IMR-90 (cell line): ENCODE measurements at regions not wholly inside any gene's neighbourhood (a gene's known extent, or its start where the extent isn't known, plus 50 kb on each side); places are given as distances from the start of the nearest gene placed in this dataset.
A peak's percentile ranks its signal among the peaks of the same experiment; 100 is the strongest.

Source experiments
- ATAC-seq: fragments of 200-7000 bp; cut with Tn5 transposase; 2 replicates; pipeline ENCODE4 v1.9.1; 2020; ENCODE audit warnings: low read depth, mild to moderate bottlenecking, moderate library complexity
- BruUV-seq: library from RNA; stranded (reverse); fragments of 400-500 nt; replicated peaks from 2 replicates; lab custom pipeline; 2021; lab: Mats Ljungman, UMichigan
- CTCF ChIA-PET: fragments of 300-600 bp; formaldehyde crosslinking; extraction: SDS; loops from one replicate; lab custom pipeline; 2021; ENCODE audit warnings: antibody characterized with exemption; lab: Yijun Ruan, JAX
- POLR2A ChIA-PET: fragments of 300-600 bp; sonication (Branson Sonifier 250); formaldehyde crosslinking; loops from one replicate; lab custom pipeline; 2022; ENCODE audit warnings: antibody characterized with exemption; ENCODE audit not compliant: unreplicated experiment; lab: Charles Lee
- DNase-seq: peaks from one replicate; pipeline ENCODE4 v3.0.0; 2013
- H2AFZ ChIP-seq: replicated peaks from 2 replicates; pipeline ENCODE3; 2013; ENCODE audit warnings: low read length, mild to moderate bottlenecking; ENCODE audit not compliant: poor library complexity
- H2AK5ac ChIP-seq: 2 replicates; pipeline ENCODE4 v1.6.1; 2013; ENCODE audit warnings: low read depth, low read length, inconsistent platforms
- H2AK9ac ChIP-seq: replicated peaks from 2 replicates; pipeline ENCODE3; 2013; ENCODE audit warnings: mild to moderate bottlenecking, low read depth, low read length, moderate library complexity; ENCODE audit not compliant: poor library complexity
- H2BK120ac ChIP-seq: 2 replicates; pipeline ENCODE4 v1.6.1; 2013; ENCODE audit warnings: low read depth, low read length, inconsistent platforms
- H2BK15ac ChIP-seq: 3 replicates; pipeline ENCODE4 v1.6.1; 2013; ENCODE audit warnings: low read depth, low read length, inconsistent platforms
- H2BK20ac ChIP-seq: 2 replicates; pipeline ENCODE4 v1.6.1; 2013; ENCODE audit warnings: low read depth, mild to moderate bottlenecking, inconsistent platforms, low read length, moderate library complexity
- H2BK5ac ChIP-seq: 2 replicates; pipeline ENCODE4 v1.6.1; 2013; ENCODE audit warnings: mild to moderate bottlenecking, low read depth, low read length, inconsistent platforms; ENCODE audit not compliant: poor library complexity, severe bottlenecking
- H3K14ac ChIP-seq: replicated peaks from 2 replicates; pipeline ENCODE4 v1.6.1; 2013; ENCODE audit warnings: low read depth, low read length, inconsistent platforms
- H3K18ac ChIP-seq: 2 replicates; pipeline ENCODE4 v1.6.1; 2013; ENCODE audit warnings: low read depth, low read length, control low read depth
- H3K23ac ChIP-seq: 2 replicates; pipeline ENCODE4 v1.6.1; 2013; ENCODE audit warnings: low read depth, low read length, inconsistent platforms
- H3K27ac ChIP-seq: 2 replicates; pipeline ENCODE4 v1.5.1; 2013; ENCODE audit warnings: mild to moderate bottlenecking, control low read depth, low read length; ENCODE audit not compliant: insufficient read depth
- H3K27me3 ChIP-seq: 2 replicates; pipeline ENCODE4 v1.6.1; 2013; ENCODE audit warnings: low read length; ENCODE audit not compliant: control insufficient read depth, insufficient read depth
- H3K36me3 ChIP-seq: 2 replicates; pipeline ENCODE4 v1.6.1; 2013; ENCODE audit warnings: low read length, mixed read lengths; ENCODE audit not compliant: control insufficient read depth, insufficient read depth
- H3K4ac ChIP-seq: 2 replicates; pipeline ENCODE4 v1.6.1; 2013; ENCODE audit warnings: low read depth, low read length, inconsistent platforms
- H3K4me1 ChIP-seq: 2 replicates; pipeline ENCODE4 v1.6.1; 2013; ENCODE audit warnings: low read length, mixed read lengths; ENCODE audit not compliant: control insufficient read depth, insufficient read depth
- H3K4me2 ChIP-seq: 2 replicates; pipeline ENCODE4 v1.6.1; 2013; ENCODE audit warnings: low read depth, mild to moderate bottlenecking, control low read depth, low read length, moderate library complexity
- H3K4me3 ChIP-seq: 2 replicates; pipeline ENCODE4 v1.5.1; 2013; ENCODE audit warnings: low read depth, mild to moderate bottlenecking, control low read depth, low read length, moderate library complexity; ENCODE audit not compliant: insufficient read depth
- H3K56ac ChIP-seq: 2 replicates; pipeline ENCODE4 v1.6.1; 2013; ENCODE audit warnings: low read length, inconsistent platforms; ENCODE audit not compliant: insufficient read depth; ENCODE audit errors: extremely low read depth
- H3K79me1 ChIP-seq, 2 experiments: 2 replicates each; pipeline ENCODE4 v1.6.1; 2013; ENCODE audit warnings: low read length in 2 of 2, inconsistent platforms in 1 of 2, low read depth in 1 of 2
- H3K9ac ChIP-seq: 2 replicates; pipeline ENCODE4 v1.6.1; 2013; ENCODE audit warnings: low read depth, low read length, control low read depth
- H3K9me1 ChIP-seq: 2 replicates; pipeline ENCODE4 v1.6.1; 2013; ENCODE audit warnings: low read length, inconsistent platforms; ENCODE audit not compliant: insufficient read depth
- H3K9me3 ChIP-seq: 2 replicates; pipeline ENCODE4 v1.6.1; 2013; ENCODE audit warnings: low read length; ENCODE audit not compliant: control insufficient read depth, insufficient read depth
- H4K20me1 ChIP-seq: 2 replicates; pipeline ENCODE4 v1.6.1; 2013; ENCODE audit warnings: low read length, inconsistent platforms; ENCODE audit not compliant: insufficient read depth
- H4K5ac ChIP-seq: 2 replicates; pipeline ENCODE4 v1.6.1; 2013; ENCODE audit warnings: mild to moderate bottlenecking, low read depth, low read length, control low read depth
- H4K8ac ChIP-seq, 2 experiments: 2 replicates each; pipeline ENCODE4 v1.6.1; 2013; ENCODE audit warnings: low read depth in 2 of 2, low read length in 2 of 2, control low read depth in 1 of 2, inconsistent platforms in 1 of 2
- H4K91ac ChIP-seq: 2 replicates; pipeline ENCODE4 v1.6.1; 2013; ENCODE audit warnings: low read depth, low read length, inconsistent platforms; ENCODE audit not compliant: insufficient read depth
- CHD1 ChIP-seq: IDR thresholded peaks from 2 replicates; pipeline ENCODE4 v1.6.1; 2012; ENCODE audit warnings: low read depth, low read length, improper control_type of control experiment
- SMC3 ChIP-seq: fragments of 150-350 bp; IDR thresholded peaks from 2 replicates; pipeline ENCODE4 v1.6.1; 2016; ENCODE audit warnings: low read depth, mild to moderate bottlenecking, antibody characterized with exemption, low read length, moderate library complexity
- WGBS, 2 experiments: methylation state at CpG; one replicate each; pipeline versions ENCODE4 v1.1.5 to v1.1.7; 2013; ENCODE audit warnings: missing lambda C conversion rate in 2 of 2; ENCODE audit not compliant: insufficient read length in 1 of 2; ENCODE audit errors: extremely low coverage in 2 of 2; 5-methylcytosine and 5-hydroxymethylcytosine counted together
- dilution Hi-C: fragments of 300-500 bp; cut with HindIII; formaldehyde crosslinking; loops from one replicate; pipeline ENCODE4 v1.14.3; 2018; ENCODE audit warnings: low sequenced_read_pairs; ENCODE audit not compliant: unreplicated experiment
- in situ Hi-C: fragments of 300-500 bp; cut with MboI; formaldehyde crosslinking; loops from 3 replicates; pipeline ENCODE4 v1.14.3; 2019; ENCODE audit warnings: low sequenced_read_pairs, inconsistent platforms, mixed read lengths
- intact Hi-C: fragments of 100-400 bp; cut with micrococcal nuclease; formaldehyde crosslinking; loops from 2 replicates; pipeline ENCODE4 v1.10.0; 2022

DNA sequence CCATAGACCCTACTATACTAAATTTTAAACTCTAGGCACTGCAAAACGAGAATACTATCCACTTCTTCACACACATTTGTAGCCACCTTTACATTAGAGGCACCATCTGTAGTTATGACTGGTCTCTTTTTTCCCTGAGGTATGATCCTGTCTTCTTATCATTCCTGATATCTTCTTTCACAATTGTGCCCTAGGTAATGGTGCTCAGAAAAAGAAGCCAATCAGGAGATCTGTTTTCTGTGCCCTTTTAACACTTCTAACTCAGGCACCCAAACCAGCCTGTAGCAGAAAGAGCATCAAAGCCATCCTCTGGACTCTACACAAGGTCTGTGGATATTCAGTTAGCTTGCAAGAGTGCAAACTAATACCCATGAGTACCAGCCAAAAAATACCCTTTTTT lies 149.7 kb upstream of the SGK1 start:
- Histone ChIP-seq H2BK15ac (no peak overlapping the region), H2BK5ac (no peak overlapping the region), H3K27me3 (no peaks in the 10 kb centered on the region), H4K20me1 (no peaks in the 10 kb centered on the region), H2AFZ (no peak overlapping the region), H3K9me3 (no peaks in the 10 kb centered on the region), H3K4me2 (no peak overlapping the region), H4K91ac (no peak overlapping the region), H3K9ac (no peak overlapping the region), H3K56ac (no peak overlapping the region), H2AK5ac (no peak overlapping the region), H3K4me1 (peaks cover 14% of the 10 kb centered on the region), H3K27ac (no peak overlapping the region), H3K4ac (no peak overlapping the region; the same call in 1 of the 2 replicates), H4K8ac (no peak overlapping the region), H3K18ac (peak overlapping the region; percentile 69; the same call in 1 of the 2 replicates), H4K5ac (peak overlapping the region; percentile 15; the same call in 1 of the 2 replicates), H3K36me3 (no peaks in the 10 kb centered on the region), H3K79me1 (no peaks in the 10 kb centered on the region), H2BK20ac (peak overlapping the region; percentile 8; the same call in 1 of the 2 replicates), H3K14ac (no peak overlapping the region), H2AK9ac (no peak overlapping the region), H3K23ac (no peak overlapping the region), H2BK120ac (peak overlapping the region; percentile 47; the same call in 1 of the 2 replicates), H3K9me1 (peaks cover 7% of the 10 kb centered on the region; the same call in 1 of the 2 replicates), H3K4me3 (no peak overlapping the region)
- DNase-seq (no peak), ATAC-seq (no peak)
- BruUV-seq = no TSS peak
- POLR2A ChIA-PET = interaction anchor here (1.0 kb wide), 1 partner anchor 42 kb away, joined by 3 read pairs; no protein-coding TSS in a partner anchor
- intact Hi-C loops (no loop called here), in situ Hi-C loops (no loop called here), dilution Hi-C loops (no loop called here)
- CTCF ChIA-PET = no interaction called here
- no peak for TF ChIP-seq SMC3
- TF ChIP-seq CHD1 = no peak
- WGBS, 2 experiments = no CpG with 5 or more reads among the region's 1 CpG
